ENCODE measurements at regions not wholly inside any gene's neighbourhood (a gene's known extent, or its start where the extent isn't known, plus 50 kb on each side); places are given as distances from the start of the nearest gene placed in this dataset.

- Mint-ChIP-seq H3K36me3 (ENCODE audit: low read depth) (no peaks in the 10 kb centered on the region), H3K4me3 (no peak overlapping the region), H3K27me3 (ENCODE audit: insufficient read depth, low read depth, poor library complexity) (no peaks in the 10 kb centered on the region), H3K27ac (no peak overlapping the region), H3K9me3 (no peaks in the 10 kb centered on the region), H3K4me1 (no peaks in the 10 kb centered on the region)
- Histone ChIP-seq H3K4me3 (no peak overlapping the region), H3K36me3 (ENCODE audit: insufficient read depth) (no peaks in the 10 kb centered on the region), H3K4me1 (ENCODE audit: insufficient read depth) (no peaks in the 10 kb centered on the region), H3K27ac (ENCODE audit: low read depth) (no peak overlapping the region), H3F3A (replicated peaks; ENCODE audit: low read depth) (no peaks in the 10 kb centered on the region), H3K9me2 (ENCODE audit: insufficient read depth) (no peaks in the 10 kb centered on the region), H2AFZ (no peak overlapping the region), H3K4me2 (no peak overlapping the region), H3K79me2 (replicated peaks; ENCODE audit: insufficient read depth) (no peaks in the 10 kb centered on the region), H3K27me3 (ENCODE audit: insufficient read depth) (no peaks in the 10 kb centered on the region), H4K20me1 (replicated peaks; ENCODE audit: insufficient read depth) (no peaks in the 10 kb centered on the region)
- TF ChIP-seq CREB1 (CRISPR knock-in tag; IDR thresholded peaks at IDR 0.05; ENCODE audit: low read depth): no peak
- TF ChIP-seq CTCF (conservative IDR thresholded peaks at IDR 0.05; ENCODE audit: low read depth in 2 of 2): no peak
- TF ChIP-seq POLR2AphosphoS5 (IDR thresholded peaks at IDR 0.05; ENCODE audit: low read depth): no peak
- no peak for TF ChIP-seq REST (IDR thresholded peaks at IDR 0.05; ENCODE audit: unreplicated experiment)
- no peak for TF ChIP-seq EZH2phosphoT487 (IDR thresholded peaks at IDR 0.05; ENCODE audit: unreplicated experiment)
- TF ChIP-seq STAT1 (IDR thresholded peaks at IDR 0.05; ENCODE audit: unreplicated experiment): no peak
- TF ChIP-seq ETS1 (IDR thresholded peaks at IDR 0.05): no peak
- TF ChIP-seq ZNF331 (CRISPR knock-in tag; IDR thresholded peaks at IDR 0.05; ENCODE audit: low read depth): no peak
- no peak for TF ChIP-seq EZH2 (IDR thresholded peaks at IDR 0.05; ENCODE audit: low read depth, unreplicated experiment)
- no peak for TF ChIP-seq ZNF114 (CRISPR knock-in tag; IDR thresholded peaks at IDR 0.05)
- TF ChIP-seq JUNB (IDR thresholded peaks at IDR 0.05; ENCODE audit: unreplicated experiment): no peak
- no peak for TF ChIP-seq NANOG (IDR thresholded peaks at IDR 0.05; ENCODE audit: borderline replicate concordance)
- TF ChIP-seq ZNF462 (CRISPR knock-in tag; IDR thresholded peaks at IDR 0.05): no peak
- no peak for DNase-seq (ENCODE audit: low spot score)
- no peak for ATAC-seq
Measured at GRCh38 chrX:141415889-141416288, 168.6 kb downstream of the SPANXA1 start.
